ENCODE measurements at regions not wholly inside any gene's neighbourhood (a gene's known extent, or its start where the extent isn't known, plus 50 kb on each side); places are given as distances from the start of the nearest gene placed in this dataset.

DNA sequence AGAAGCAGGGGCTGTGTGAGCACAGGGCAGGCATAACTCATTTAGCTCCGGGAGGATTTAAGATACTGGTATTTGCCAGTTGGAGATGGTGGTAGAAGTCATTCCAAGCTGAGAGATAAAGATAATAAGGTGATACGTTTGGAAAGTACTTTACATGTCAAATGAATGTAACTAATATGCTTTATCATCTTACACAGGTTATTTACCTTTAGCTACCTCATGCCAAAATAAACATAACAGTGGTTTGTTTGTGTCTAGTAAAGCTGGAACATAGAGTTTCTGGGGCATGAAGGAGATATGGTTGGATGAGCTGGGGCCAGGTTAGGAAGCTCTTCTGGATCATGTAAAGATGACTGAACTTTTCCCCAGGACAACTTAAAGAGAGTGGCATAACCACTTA lies 126.9 kb upstream of the PIK3C3 start:
- TF ChIP-seq POLR2A (IDR thresholded peaks at IDR 0.05) (no peak), CTCF (IDR thresholded peaks at IDR 0.05) (no peak)
